IPS DF 6.9 (cell line): ENCODE measurements at regions not wholly inside any gene's neighbourhood (a gene's known extent, or its start where the extent isn't known, plus 50 kb on each side); places are given as distances from the start of the nearest gene placed in this dataset.

ENCODE experiments used
- DNase-seq: peaks from one replicate; pipeline ENCODE4 v3.0.0-alpha.2; 2013; ENCODE audit warnings: low read depth, low spot score
- H3K27ac ChIP-seq: one replicate; pipeline ENCODE4 v1.5.1; 2013; ENCODE audit warnings: low read length, control low read depth
- H3K27me3 ChIP-seq: 2 replicates; pipeline ENCODE4 v1.6.1; 2013; ENCODE audit warnings: mild to moderate bottlenecking, low read length; ENCODE audit not compliant: control insufficient read depth, insufficient read depth
- H3K36me3 ChIP-seq: 2 replicates; pipeline ENCODE4 v1.6.1; 2013; ENCODE audit warnings: low read length; ENCODE audit not compliant: control insufficient read depth, insufficient read depth
- H3K4me1 ChIP-seq: 2 replicates; pipeline ENCODE4 v1.6.1; 2013; ENCODE audit warnings: low read length; ENCODE audit not compliant: control insufficient read depth, insufficient read depth
- H3K4me3 ChIP-seq: 2 replicates; pipeline ENCODE4 v1.5.1; 2013; ENCODE audit warnings: mild to moderate bottlenecking, low read length
- H3K9me3 ChIP-seq: 2 replicates; pipeline ENCODE4 v1.6.1; 2013; ENCODE audit warnings: low read length, inconsistent platforms; ENCODE audit not compliant: control insufficient read depth, insufficient read depth
- WGBS: extraction: QIAGEN DNeasy Blood & Tissue Kit; methylation state at CpG from one replicate; pipeline ENCODE4 v1.1.7; 2013; ENCODE audit warnings: mixed read lengths, missing lambda C conversion rate; ENCODE audit not compliant: insufficient read length, insufficient coverage; 5-methylcytosine and 5-hydroxymethylcytosine counted together

- H3K27ac ChIP-seq, result no peak overlapping the region
- DNase-seq, result no peak
- peaks cover 6% of the 10 kb centered on the region for H3K4me1 ChIP-seq
- WGBS, result no CpG with 5 or more reads among the region's 4 CpGs
- no peaks in the 10 kb centered on the region for H3K9me3 ChIP-seq
- H3K4me3 ChIP-seq, result no peak overlapping the region
- H3K27me3 ChIP-seq, result no peaks in the 10 kb centered on the region
- H3K36me3 ChIP-seq, result no peaks in the 10 kb centered on the region
Observed at GRCh38 chr6:43913375-43914271, 143.6 kb downstream of the VEGFA start.

- peaks cover 6% of the 10 kb centered on the region for H3K4me1 ChIP-seq
- no peaks in the 10 kb centered on the region for H3K9me3 ChIP-seq
- no peaks in the 10 kb centered on the region for H3K27me3 ChIP-seq
- no peak for DNase-seq
- no peaks in the 10 kb centered on the region for H3K36me3 ChIP-seq
- no peak overlapping the region for H3K4me3 ChIP-seq
- WGBS, result no CpG with 5 or more reads among the region's 14 CpGs
- H3K27ac ChIP-seq, result no peak overlapping the region
Observed at GRCh38 chr6:43912598-43913371, 142.8 kb downstream of the VEGFA start.

- Histone ChIP-seq H3K4me3 (no peak overlapping the region), H3K27me3 (no peaks in the 10 kb centered on the region), H3K9me3 (no peaks in the 10 kb centered on the region), H3K36me3 (no peaks in the 10 kb centered on the region), H3K4me1 (peaks cover 6% of the 10 kb centered on the region), H3K27ac (no peak overlapping the region)
- WGBS, result no CpG with 5 or more reads among the region's 7 CpGs
- no peak for DNase-seq
Observed at GRCh38 chr6:43912116-43912577, 142.1 kb downstream of the VEGFA start.

- Histone ChIP-seq H3K27ac (no peak overlapping the region), H3K4me1 (peaks cover 6% of the 10 kb centered on the region), H3K4me3 (no peak overlapping the region), H3K9me3 (no peaks in the 10 kb centered on the region), H3K36me3 (no peaks in the 10 kb centered on the region), H3K27me3 (no peaks in the 10 kb centered on the region)
- DNase-seq, result no peak
- WGBS, result no CpG with 5 or more reads among the region's 8 CpGs
Observed at GRCh38 chr6:43911354-43912115, 141.5 kb downstream of the VEGFA start.

- DNase-seq, result no peak
- Histone ChIP-seq H3K4me3 (no peak overlapping the region), H3K9me3 (no peaks in the 10 kb centered on the region), H3K4me1 (peaks cover 6% of the 10 kb centered on the region), H3K36me3 (no peaks in the 10 kb centered on the region), H3K27ac (no peak overlapping the region), H3K27me3 (no peaks in the 10 kb centered on the region)
- no CpG with 5 or more reads among the region's 6 CpGs for WGBS
Observed at GRCh38 chr6:43910638-43911353, 140.8 kb downstream of the VEGFA start.

- Histone ChIP-seq H3K4me1 (peaks cover 6% of the 10 kb centered on the region), H3K27ac (no peak overlapping the region), H3K36me3 (no peaks in the 10 kb centered on the region), H3K4me3 (no peak overlapping the region), H3K9me3 (no peaks in the 10 kb centered on the region), H3K27me3 (no peaks in the 10 kb centered on the region)
- DNase-seq, result no peak
- no CpG with 5 or more reads among the region's 1 CpG for WGBS
Observed at GRCh38 chr6:43910149-43910637, 140.2 kb downstream of the VEGFA start.

GRCh38 chr6:43909474-43910148 lies 139.6 kb downstream of the VEGFA start:
- no peaks in the 10 kb centered on the region for H3K36me3 ChIP-seq
- H3K9me3 ChIP-seq, result no peaks in the 10 kb centered on the region
- peaks cover 6% of the 10 kb centered on the region for H3K4me1 ChIP-seq
- no peak overlapping the region for H3K4me3 ChIP-seq
- no peaks in the 10 kb centered on the region for H3K27me3 ChIP-seq
- no CpG with 5 or more reads among the region's 7 CpGs for WGBS
- no peak overlapping the region for H3K27ac ChIP-seq
- DNase-seq, result no peak

GRCh38 chr6:43907789-43908472 lies 137.9 kb downstream of the VEGFA start:
- peaks cover 6% of the 10 kb centered on the region for H3K4me1 ChIP-seq
- WGBS, result no CpG with 5 or more reads among the region's 4 CpGs
- no peak overlapping the region for H3K27ac ChIP-seq
- no peak for DNase-seq
- H3K9me3 ChIP-seq, result no peaks in the 10 kb centered on the region
- no peak overlapping the region for H3K4me3 ChIP-seq
- H3K27me3 ChIP-seq, result no peaks in the 10 kb centered on the region
- H3K36me3 ChIP-seq, result no peaks in the 10 kb centered on the region

- DNase-seq, result no peak
- Histone ChIP-seq H3K36me3 (no peaks in the 10 kb centered on the region), H3K4me1 (peaks cover 6% of the 10 kb centered on the region), H3K4me3 (no peak overlapping the region), H3K9me3 (no peaks in the 10 kb centered on the region), H3K27ac (no peak overlapping the region), H3K27me3 (no peaks in the 10 kb centered on the region)
- WGBS, result no CpG with 5 or more reads among the region's 2 CpGs
Observed at GRCh38 chr6:43907312-43907711, 137.3 kb downstream of the VEGFA start.
